NOMO-1 treated with DMSO at 0.1 percent for 48 hours (cell line): ENCODE measurements at regions not wholly inside any gene's neighbourhood (a gene's known extent, or its start where the extent isn't known, plus 50 kb on each side); places are given as distances from the start of the nearest gene placed in this dataset.
A peak's percentile ranks its signal among the peaks of the same experiment; 100 is the strongest.
"Not testable (repeated sequence)": the region's sequence is repeated elsewhere in the genome, so short reads cannot be mapped to it uniquely, and the experiment has no call there.

Experiments used
- DNase-seq: peaks from one replicate; lab custom pipeline; 2025; ENCODE audit not compliant: unreplicated experiment; lab: John Stamatoyannopoulos, UW

DNA sequence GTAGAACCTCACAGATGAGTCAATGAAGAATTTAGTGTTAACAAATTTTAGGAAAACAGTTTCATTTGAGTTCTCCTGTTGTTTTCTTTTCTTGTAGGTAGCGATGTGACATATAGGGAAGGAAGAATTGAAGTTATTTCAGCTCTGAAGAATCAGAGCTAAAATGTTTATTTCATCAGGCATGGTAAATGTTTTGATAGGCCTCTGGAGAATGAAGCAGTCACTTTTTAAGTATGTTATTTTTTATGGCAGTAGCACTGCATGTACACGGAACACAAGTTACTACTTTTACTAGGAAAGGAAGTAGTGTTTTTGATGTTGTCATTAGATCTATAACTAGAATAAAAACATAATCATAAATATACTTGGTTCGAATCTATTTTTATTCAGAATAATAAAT is 1357.3 kb upstream of the CITED2 start:
- no peak for DNase-seq

- peak; percentile 23 for DNase-seq
These were observed 1355.1 kb upstream of the CITED2 start for GRCh38 chr6:140729521-140729920.

GRCh38 chr6:140718021-140718420 is 1343.6 kb upstream of the CITED2 start:
- no peak for DNase-seq

DNA sequence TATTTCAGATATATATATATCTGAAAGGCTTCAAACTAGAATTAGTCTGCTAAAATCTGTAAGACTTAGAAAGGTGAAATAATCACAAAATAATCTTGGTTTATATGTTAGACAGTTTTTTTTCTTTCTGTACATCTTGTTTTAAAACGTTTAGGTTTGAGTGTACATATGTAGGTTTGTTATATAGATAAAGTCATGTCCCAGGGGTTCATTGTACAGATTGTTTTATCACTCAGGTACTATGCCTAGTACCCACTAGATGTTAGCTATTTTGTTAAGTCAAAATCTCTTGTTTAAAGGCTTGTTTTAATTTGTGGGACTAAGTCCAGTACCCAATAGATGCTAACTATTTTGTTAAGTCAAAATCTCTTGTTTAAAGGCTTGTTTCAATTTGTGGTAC is 1339.0 kb upstream of the CITED2 start:
- peak; percentile 30 for DNase-seq

- peak; percentile 41 for DNase-seq
These were observed 1336.7 kb upstream of the CITED2 start for GRCh38 chr6:140711019-140711613.

GRCh38 chr6:140708441-140708840 is 1334.0 kb upstream of the CITED2 start:
- no peak for DNase-seq

GRCh38 chr6:140704008-140704407 is 1329.6 kb upstream of the CITED2 start:
- DNase-seq: not testable (repeated sequence)

- no peak for DNase-seq
These were observed 1323.1 kb upstream of the CITED2 start for GRCh38 chr6:140697585-140697984.

- DNase-seq: no peak
These were observed 1310.5 kb upstream of the CITED2 start for GRCh38 chr6:140684776-140685550.

DNA sequence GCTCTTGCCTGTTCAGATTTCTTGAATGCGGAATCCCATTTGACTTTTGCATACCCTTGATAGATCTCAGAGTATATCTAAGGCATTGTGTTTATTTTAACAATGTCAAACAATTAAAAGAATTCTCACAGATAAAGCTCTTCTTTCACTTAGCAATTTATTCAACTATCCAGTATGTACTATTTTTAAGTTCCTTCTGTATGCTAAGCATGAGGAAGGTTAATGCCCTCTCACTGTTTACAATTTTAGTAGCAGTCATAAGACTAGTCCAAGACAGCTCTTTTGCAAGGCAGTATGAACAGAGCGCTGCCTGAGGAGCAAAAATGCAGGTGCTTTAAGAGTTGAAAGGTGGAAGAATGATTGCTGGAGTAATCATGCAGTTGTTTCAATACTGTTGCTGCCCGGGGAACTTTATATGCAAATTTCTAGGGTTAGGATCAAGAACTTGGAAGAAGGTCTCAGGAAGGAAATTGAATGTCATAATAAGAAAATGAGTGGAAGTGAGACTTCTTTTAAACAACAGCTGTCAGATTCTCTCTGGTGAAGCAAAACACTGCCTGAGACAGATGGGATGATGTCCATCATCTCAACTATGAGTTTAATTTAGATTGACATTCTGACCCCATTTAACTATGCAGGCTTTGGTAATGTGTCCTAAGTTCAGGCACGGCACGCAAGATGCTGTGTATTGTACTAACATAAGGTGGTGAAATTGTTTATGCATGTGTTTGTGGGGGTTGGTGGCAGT is 1303.5 kb upstream of the CITED2 start:
- no peak for DNase-seq

DNA sequence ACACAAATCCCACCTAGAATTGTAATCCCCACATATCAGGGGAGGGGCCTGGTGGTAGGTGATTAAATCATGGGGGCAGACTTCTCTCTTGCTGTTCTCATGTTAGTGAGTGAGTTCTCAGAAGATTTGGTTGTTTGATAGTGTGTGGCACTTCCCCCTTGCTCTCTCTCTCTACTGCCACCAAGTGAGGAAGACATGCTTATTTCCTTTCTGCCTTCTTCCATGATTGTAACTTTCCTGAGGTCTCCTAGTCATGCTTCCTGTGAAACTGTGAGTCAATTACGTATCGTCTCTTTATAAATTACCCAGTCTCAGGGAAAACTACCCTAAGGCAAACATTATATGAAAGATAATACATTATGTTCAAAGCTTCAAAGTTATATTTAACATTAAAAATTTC is 1297.5 kb upstream of the CITED2 start:
- DNase-seq: peak; percentile 2

- DNase-seq: no peak
These were observed 1295.6 kb upstream of the CITED2 start for GRCh38 chr6:140670021-140670420.

GRCh38 chr6:140669321-140669720 is 1294.9 kb upstream of the CITED2 start:
- DNase-seq: no peak

DNA sequence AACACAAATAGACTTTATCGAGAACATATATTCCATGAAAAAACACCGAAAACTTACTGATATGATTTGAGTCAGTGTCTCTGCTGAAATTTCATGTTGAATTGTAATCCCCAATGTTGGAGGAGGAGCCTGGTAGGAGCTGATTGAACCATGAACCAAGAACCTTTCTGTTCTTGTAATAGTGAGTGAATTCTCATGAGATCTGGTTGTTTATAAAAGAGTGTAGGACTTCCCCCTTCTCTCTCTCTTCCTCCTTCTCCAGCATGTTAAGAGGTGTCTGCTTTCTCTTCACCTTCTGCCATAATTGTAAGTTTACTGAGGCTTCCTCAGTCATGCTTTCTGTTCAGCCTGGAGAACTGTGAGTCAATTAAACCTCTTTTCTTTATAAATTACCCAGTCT is 1289.3 kb upstream of the CITED2 start:
- no peak for DNase-seq

DNA sequence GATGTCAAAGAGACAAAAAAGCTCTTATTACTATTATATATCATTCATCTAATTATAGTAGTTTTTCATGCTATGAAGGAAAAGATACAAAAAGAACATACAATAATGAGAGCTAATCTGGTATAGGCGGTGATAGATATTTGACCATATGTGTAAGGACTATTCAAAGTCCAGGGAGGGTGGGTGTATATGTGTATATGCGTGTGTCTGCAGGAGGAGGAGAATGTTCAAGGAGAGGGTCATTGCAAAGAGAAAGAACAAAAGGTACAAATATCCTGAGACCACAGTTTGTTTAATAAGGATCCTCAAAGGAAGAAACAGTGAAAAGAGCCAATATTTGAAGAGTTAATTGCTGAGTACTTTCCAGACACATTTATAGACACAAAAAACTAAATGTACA is 1288.6 kb upstream of the CITED2 start:
- DNase-seq: no peak

GRCh38 chr6:140661691-140662090 is 1287.2 kb upstream of the CITED2 start:
- no peak for DNase-seq

- no peak for DNase-seq
These were observed 1285.8 kb upstream of the CITED2 start for GRCh38 chr6:140660295-140660694.

GRCh38 chr6:140653972-140654371 is 1279.5 kb upstream of the CITED2 start:
- no peak for DNase-seq

GRCh38 chr6:140653506-140653905 is 1279.1 kb upstream of the CITED2 start:
- DNase-seq: no peak

DNA sequence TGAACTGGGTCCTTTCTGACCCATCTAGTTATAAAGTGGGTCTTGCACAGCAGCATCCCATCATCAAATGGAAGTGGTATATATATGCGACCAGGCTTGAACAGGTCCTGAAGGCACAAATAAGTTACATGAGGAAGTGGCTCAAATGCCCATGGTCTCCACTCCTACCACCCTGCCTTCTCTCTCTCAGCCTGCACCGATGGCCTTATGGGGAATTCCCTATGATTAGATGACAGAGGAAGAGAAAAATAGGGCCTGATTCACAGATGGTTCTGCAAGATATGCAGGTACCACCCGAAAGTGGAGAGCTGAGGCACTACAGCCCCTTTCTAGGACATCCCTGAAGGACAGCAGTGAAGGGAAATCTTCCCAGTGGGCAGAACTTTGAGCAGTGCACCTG is 1275.1 kb upstream of the CITED2 start:
- DNase-seq: not testable (repeated sequence)

DNA sequence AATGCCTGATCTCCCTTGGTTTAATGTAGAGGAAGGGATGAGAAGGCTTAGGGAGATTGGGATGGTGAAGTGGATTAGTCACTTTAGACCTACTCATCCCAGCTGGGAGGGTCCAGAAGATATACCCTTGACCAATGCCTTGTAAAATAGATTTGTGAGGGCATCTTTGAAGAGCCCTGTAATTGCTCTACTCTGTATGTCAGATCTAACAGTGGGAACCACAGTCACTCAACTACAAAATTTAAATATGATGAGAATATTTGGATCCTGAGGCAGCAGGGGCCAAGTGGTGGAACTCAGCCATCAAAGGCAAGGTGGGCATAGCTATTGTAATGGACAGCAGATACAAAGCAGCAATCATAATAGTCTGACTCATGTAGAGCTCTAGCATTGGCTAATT is 1272.9 kb upstream of the CITED2 start:
- DNase-seq: not testable (repeated sequence)

DNA sequence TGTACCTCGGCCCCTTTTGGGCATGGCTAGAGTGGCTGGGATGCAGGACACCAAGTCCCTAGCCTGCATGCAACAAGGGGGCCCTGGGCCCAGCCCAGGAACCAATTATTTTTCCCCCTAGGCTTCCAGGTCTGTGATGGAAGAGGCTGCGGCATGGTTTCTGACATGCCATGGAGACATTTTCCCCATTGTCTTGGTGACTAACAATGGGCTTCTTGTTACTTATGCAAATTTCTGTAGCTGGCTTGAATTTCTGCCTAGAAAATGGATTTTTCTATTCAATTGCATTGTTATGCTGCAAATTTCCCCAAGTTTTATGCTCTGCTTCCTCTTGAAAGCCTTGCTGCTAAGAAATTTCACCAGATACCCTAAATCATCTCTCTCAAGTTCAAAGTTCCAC is 1269.6 kb upstream of the CITED2 start:
- no peak for DNase-seq
